GM23338 (cell line): ENCODE measurements at regions not wholly inside any gene's neighbourhood (a gene's known extent, or its start where the extent isn't known, plus 50 kb on each side); places are given as distances from the start of the nearest gene placed in this dataset.

ENCODE experiments used
- ATAC-seq: fragments of 200-7000 bp; cut with Tn5 transposase; 3 replicates; pipeline ENCODE4 v1.9.1; 2020
- DNase-seq: peaks from one replicate; pipeline ENCODE4 v3.0.0-alpha.2; 2015; ENCODE audit warnings: low spot score
- H2AFZ ChIP-seq: fragments of 200-600 bp; sonication (generic); 2 replicates; pipeline ENCODE4 v1.8.0; 2016; ENCODE audit warnings: antibody characterized with exemption, mild to moderate bottlenecking, moderate library complexity
- H3F3A ChIP-seq: fragments of 200-600 bp; sonication (generic); replicated peaks from 2 replicates; pipeline ENCODE4 v1.8.0; 2017; ENCODE audit warnings: antibody characterized with exemption, mixed run types, low read depth
- H3K27ac ChIP-seq: fragments of 200-600 bp; sonication (generic); 2 replicates; pipeline ENCODE4 v1.6.1; 2016; ENCODE audit warnings: low read depth
- H3K27me3 ChIP-seq: fragments of 200-600 bp; sonication (generic); 2 replicates; pipeline ENCODE4 v1.8.0; 2016; ENCODE audit warnings: mild to moderate bottlenecking, mixed run types, moderate library complexity; ENCODE audit not compliant: insufficient read depth
- H3K36me3 ChIP-seq: fragments of 200-600 bp; sonication (generic); 2 replicates; pipeline ENCODE4 v1.8.0; 2016; ENCODE audit warnings: mild to moderate bottlenecking; ENCODE audit not compliant: insufficient read depth
- H3K4me1 ChIP-seq: fragments of 200-600 bp; sonication (generic); 2 replicates; pipeline ENCODE4 v1.8.0; 2016; ENCODE audit warnings: mild to moderate bottlenecking, moderate library complexity; ENCODE audit not compliant: insufficient read depth
- H3K4me2 ChIP-seq: fragments of 200-600 bp; sonication (generic); 2 replicates; pipeline ENCODE4 v1.7.1; 2017; ENCODE audit warnings: mixed run types
- H3K4me3 ChIP-seq: fragments of 200-600 bp; sonication (generic); 2 replicates; pipeline ENCODE4 v1.6.1; 2016; ENCODE audit warnings: mixed run types
- H3K79me2 ChIP-seq: fragments of 200-600 bp; sonication (generic); replicated peaks from 2 replicates; pipeline ENCODE4 v1.8.0; 2017; ENCODE audit warnings: mild to moderate bottlenecking; ENCODE audit not compliant: insufficient read depth
- H3K9me2 ChIP-seq: fragments of 200-600 bp; sonication (generic); 2 replicates; pipeline ENCODE4 v1.8.0; 2017; ENCODE audit not compliant: insufficient read depth
- H4K20me1 ChIP-seq: fragments of 200-600 bp; sonication (generic); replicated peaks from 2 replicates; pipeline ENCODE4 v1.8.0; 2017; ENCODE audit warnings: mild to moderate bottlenecking; ENCODE audit not compliant: insufficient read depth
- H3K27ac Mint-ChIP-seq: 2 replicates; pipeline ENCODE4 v1.8.0; 2020; ENCODE audit warnings: inconsistent platforms, mild to moderate bottlenecking, moderate library complexity, mixed read lengths
- H3K27me3 Mint-ChIP-seq: 3 replicates; pipeline ENCODE4 v1.8.0; 2022; ENCODE audit warnings: low read depth, mild to moderate bottlenecking, moderate library complexity, mixed read lengths, inconsistent platforms; ENCODE audit not compliant: insufficient read depth, poor library complexity
- H3K36me3 Mint-ChIP-seq: 3 replicates; pipeline ENCODE4 v1.8.0; 2021; ENCODE audit warnings: low read depth, mild to moderate bottlenecking, inconsistent platforms, moderate library complexity, mixed read lengths
- H3K4me1 Mint-ChIP-seq: 3 replicates; pipeline ENCODE4 v1.8.0; 2020; ENCODE audit warnings: mild to moderate bottlenecking, inconsistent platforms, mixed read lengths
- H3K4me3 Mint-ChIP-seq: 3 replicates; pipeline ENCODE4 v1.8.0; 2021; ENCODE audit warnings: moderate library complexity, mild to moderate bottlenecking, inconsistent platforms, mixed read lengths
- H3K9me3 Mint-ChIP-seq: 3 replicates; pipeline ENCODE4 v1.8.0; 2020; ENCODE audit warnings: moderate library complexity, mild to moderate bottlenecking, inconsistent platforms, mixed read lengths
- CREB1 ChIP-seq: fragments of 250-450 bp; sonication (Bioruptor Pico); IDR thresholded peaks from 2 replicates; pipeline ENCODE4 v1.5.0; 2020; ENCODE audit warnings: low read depth, mild to moderate bottlenecking, moderate library complexity
- CTCF ChIP-seq, 2 experiments: fragments of 200-600 bp in 1 of 2; sonication (generic) in 1 of 2; conservative IDR thresholded peaks; 2 replicates each; pipeline versions ENCODE4 v1.5.1 to v1.6.1; 2016 to 2017; ENCODE audit warnings: antibody characterized with exemption in 2 of 2, low read depth in 2 of 2, mild to moderate bottlenecking in 2 of 2, moderate library complexity in 1 of 2
- EZH2 ChIP-seq: fragments of 200-600 bp; sonication (generic); IDR thresholded peaks from one replicate; pipeline ENCODE4 v1.8.0; 2017; ENCODE audit warnings: antibody characterized with exemption, mild to moderate bottlenecking, low read depth; ENCODE audit not compliant: unreplicated experiment
- EZH2phosphoT487 ChIP-seq: fragments of 200-600 bp; sonication (generic); IDR thresholded peaks from one replicate; pipeline ENCODE4 v1.8.1; 2018; ENCODE audit warnings: antibody characterized with exemption; ENCODE audit not compliant: unreplicated experiment
- JUNB ChIP-seq: IDR thresholded peaks from one replicate; pipeline ENCODE4 v1.6.1; 2016; ENCODE audit warnings: antibody characterized with exemption; ENCODE audit not compliant: unreplicated experiment
- NANOG ChIP-seq: IDR thresholded peaks from 2 replicates; pipeline ENCODE4 v1.6.1; 2016; ENCODE audit warnings: antibody characterized with exemption, borderline replicate concordance
- POLR2AphosphoS5 ChIP-seq: IDR thresholded peaks from 2 replicates; pipeline ENCODE4 v1.6.1; 2016; ENCODE audit warnings: antibody characterized with exemption, low read depth
- STAT1 ChIP-seq: IDR thresholded peaks from one replicate; pipeline ENCODE4 v1.6.1; 2016; ENCODE audit warnings: antibody characterized with exemption; ENCODE audit not compliant: unreplicated experiment
- ZNF114 ChIP-seq: fragments of 250-450 bp; sonication (Bioruptor Pico); IDR thresholded peaks from 2 replicates; pipeline ENCODE4 v1.5.0; 2020; ENCODE audit warnings: mild to moderate bottlenecking, moderate library complexity
- ZNF331 ChIP-seq: fragments of 250-450 bp; sonication (Bioruptor Pico); IDR thresholded peaks from 2 replicates; pipeline ENCODE4 v1.5.0; 2020; ENCODE audit warnings: low read depth, mild to moderate bottlenecking, moderate library complexity
- ZNF462 ChIP-seq: fragments of 250-450 bp; sonication (Bioruptor Pico); IDR thresholded peaks from 2 replicates; pipeline ENCODE4 v1.5.0; 2020; ENCODE audit warnings: mild to moderate bottlenecking, moderate library complexity
- TF ChIP-seq, protein P1 (sequence below): IDR thresholded peaks from 2 replicates; pipeline ENCODE4 v1.6.1; 2016; ENCODE audit warnings: antibody characterized with exemption
- TF ChIP-seq, protein P2 (sequence below): IDR thresholded peaks from one replicate; pipeline ENCODE4 v1.6.1; 2018; ENCODE audit warnings: antibody characterized with exemption; ENCODE audit not compliant: unreplicated experiment

DNA sequence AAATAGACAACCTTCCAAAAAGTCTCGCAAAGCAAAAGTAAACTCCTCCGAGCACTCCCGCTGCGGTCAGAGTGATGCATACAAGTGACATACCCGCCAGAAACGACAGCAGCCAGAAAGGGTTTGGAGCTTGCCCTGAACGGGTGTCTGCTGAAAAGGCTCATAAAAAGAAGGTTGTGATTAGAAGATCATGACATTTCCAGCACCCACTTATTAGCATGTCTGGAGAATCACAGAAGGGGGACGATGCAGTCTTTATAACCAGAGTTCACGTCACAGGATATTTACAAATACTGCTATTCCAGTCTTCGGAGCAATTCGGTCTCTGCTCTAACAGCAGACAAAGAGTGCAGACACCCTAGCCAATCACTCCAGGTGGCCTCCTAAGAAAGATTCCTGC, 59.1 kb upstream of the FRMD4B start:
- H3K9me2 ChIP-seq: no peaks in the 10 kb centered on the region
- no peak overlapping the region for H2AFZ ChIP-seq
- peaks cover 4% of the 10 kb centered on the region; the same call in 1 of the 3 replicates for H3K36me3 Mint-ChIP-seq
- H3K4me1 ChIP-seq: peaks cover 8% of the 10 kb centered on the region; the same call in 1 of the 2 replicates
- no peaks in the 10 kb centered on the region for H3K27me3 ChIP-seq
- H4K20me1 ChIP-seq: no peaks in the 10 kb centered on the region
- no peaks in the 10 kb centered on the region for H3K27me3 Mint-ChIP-seq
- no peak for ATAC-seq
- peaks cover 8% of the 10 kb centered on the region; the same call in 1 of the 3 replicates for H3K9me3 Mint-ChIP-seq
- H3F3A ChIP-seq: no peaks in the 10 kb centered on the region
- peaks cover 6% of the 10 kb centered on the region for H3K4me1 Mint-ChIP-seq
- H3K79me2 ChIP-seq: no peaks in the 10 kb centered on the region
- no peak overlapping the region for H3K4me3 ChIP-seq
- no peak for DNase-seq
- no peak overlapping the region for H3K4me2 ChIP-seq
- no peak overlapping the region for H3K27ac Mint-ChIP-seq
- no peak overlapping the region for H3K4me3 Mint-ChIP-seq
- H3K36me3 ChIP-seq: no peaks in the 10 kb centered on the region
- no peak overlapping the region for H3K27ac ChIP-seq
- TF ChIP-seq NANOG (no peak), CREB1 (CRISPR knock-in tag) (no peak), JUNB (no peak), ZNF331 (CRISPR knock-in tag) (no peak), EZH2phosphoT487 (no peak), EZH2 (no peak), STAT1 (no peak), POLR2AphosphoS5 (no peak), ZNF462 (no peak), CTCF (conservative IDR thresholded peaks at IDR 0.05; ENCODE audit: low read depth in 2 of 2) (no peak), ZNF114 (CRISPR knock-in tag) (no peak)
- TF ChIP-seq, protein P1, sequence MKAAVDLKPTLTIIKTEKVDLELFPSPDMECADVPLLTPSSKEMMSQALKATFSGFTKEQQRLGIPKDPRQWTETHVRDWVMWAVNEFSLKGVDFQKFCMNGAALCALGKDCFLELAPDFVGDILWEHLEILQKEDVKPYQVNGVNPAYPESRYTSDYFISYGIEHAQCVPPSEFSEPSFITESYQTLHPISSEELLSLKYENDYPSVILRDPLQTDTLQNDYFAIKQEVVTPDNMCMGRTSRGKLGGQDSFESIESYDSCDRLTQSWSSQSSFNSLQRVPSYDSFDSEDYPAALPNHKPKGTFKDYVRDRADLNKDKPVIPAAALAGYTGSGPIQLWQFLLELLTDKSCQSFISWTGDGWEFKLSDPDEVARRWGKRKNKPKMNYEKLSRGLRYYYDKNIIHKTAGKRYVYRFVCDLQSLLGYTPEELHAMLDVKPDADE: no peak
- TF ChIP-seq, protein P2, sequence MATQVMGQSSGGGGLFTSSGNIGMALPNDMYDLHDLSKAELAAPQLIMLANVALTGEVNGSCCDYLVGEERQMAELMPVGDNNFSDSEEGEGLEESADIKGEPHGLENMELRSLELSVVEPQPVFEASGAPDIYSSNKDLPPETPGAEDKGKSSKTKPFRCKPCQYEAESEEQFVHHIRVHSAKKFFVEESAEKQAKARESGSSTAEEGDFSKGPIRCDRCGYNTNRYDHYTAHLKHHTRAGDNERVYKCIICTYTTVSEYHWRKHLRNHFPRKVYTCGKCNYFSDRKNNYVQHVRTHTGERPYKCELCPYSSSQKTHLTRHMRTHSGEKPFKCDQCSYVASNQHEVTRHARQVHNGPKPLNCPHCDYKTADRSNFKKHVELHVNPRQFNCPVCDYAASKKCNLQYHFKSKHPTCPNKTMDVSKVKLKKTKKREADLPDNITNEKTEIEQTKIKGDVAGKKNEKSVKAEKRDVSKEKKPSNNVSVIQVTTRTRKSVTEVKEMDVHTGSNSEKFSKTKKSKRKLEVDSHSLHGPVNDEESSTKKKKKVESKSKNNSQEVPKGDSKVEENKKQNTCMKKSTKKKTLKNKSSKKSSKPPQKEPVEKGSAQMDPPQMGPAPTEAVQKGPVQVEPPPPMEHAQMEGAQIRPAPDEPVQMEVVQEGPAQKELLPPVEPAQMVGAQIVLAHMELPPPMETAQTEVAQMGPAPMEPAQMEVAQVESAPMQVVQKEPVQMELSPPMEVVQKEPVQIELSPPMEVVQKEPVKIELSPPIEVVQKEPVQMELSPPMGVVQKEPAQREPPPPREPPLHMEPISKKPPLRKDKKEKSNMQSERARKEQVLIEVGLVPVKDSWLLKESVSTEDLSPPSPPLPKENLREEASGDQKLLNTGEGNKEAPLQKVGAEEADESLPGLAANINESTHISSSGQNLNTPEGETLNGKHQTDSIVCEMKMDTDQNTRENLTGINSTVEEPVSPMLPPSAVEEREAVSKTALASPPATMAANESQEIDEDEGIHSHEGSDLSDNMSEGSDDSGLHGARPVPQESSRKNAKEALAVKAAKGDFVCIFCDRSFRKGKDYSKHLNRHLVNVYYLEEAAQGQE: no peak
